Breast epithelium (tissue), 4 donors: ENCODE measurements at regions not wholly inside any gene's neighbourhood (a gene's known extent, or its start where the extent isn't known, plus 50 kb on each side); places are given as distances from the start of the nearest gene placed in this dataset.

Source experiments
- DNase-seq, 2 donors: peaks; one replicate each; pipeline ENCODE4 v3.0.0-alpha.2; 2019; ENCODE audit warnings: low spot score in 2 of 2
- H3K27ac ChIP-seq, 2 donors: fragments of 200-600 bp; sonication (generic) in 1 of 2; one replicate each; pipeline ENCODE4 v1.5.1; 2016 to 2019; ENCODE audit warnings: mild to moderate bottlenecking in 1 of 2
- H3K27me3 ChIP-seq, 2 donors: fragments of 200-600 bp; sonication (generic) in 1 of 2; one replicate each; pipeline versions ENCODE4 v1.5.1 to v1.6.0; 2017 to 2019; ENCODE audit warnings: control low read depth in 1 of 2, mild to moderate bottlenecking in 1 of 2
- H3K36me3 ChIP-seq: fragments of 200-600 bp; one replicate; pipeline ENCODE4 v1.5.1; 2019
- H3K4me1 ChIP-seq, 2 donors: fragments of 200-600 bp; sonication (generic); one replicate each; pipeline ENCODE4 v1.5.1; 2016 to 2019; ENCODE audit warnings: control low read depth in 1 of 2
- H3K4me3 ChIP-seq, 3 donors: fragments of 200-600 bp; sonication (generic); 1 replicate in 2 of 3; 2 replicates in 1 of 3; pipeline ENCODE4 v1.5.1; 2016 to 2019; ENCODE audit warnings: mild to moderate bottlenecking in 3 of 3, moderate library complexity in 2 of 3
- H3K9me3 ChIP-seq, 2 donors: fragments of 200-600 bp; sonication (generic) in 1 of 2; one replicate each; pipeline ENCODE4 v1.5.1; 2016 to 2019; ENCODE audit warnings: control low read depth in 1 of 2
- CTCF ChIP-seq, 3 donors: fragments of 450-650 bp; IDR thresholded peaks; one replicate each; pipeline ENCODE4 v1.5.1; 2016 to 2017; ENCODE audit warnings: antibody characterized with exemption in 3 of 3, mild to moderate bottlenecking in 3 of 3, moderate library complexity in 3 of 3
- POLR2A ChIP-seq: fragments of 450-650 bp; IDR thresholded peaks from one replicate; pipeline ENCODE4 v1.6.1; 2016; ENCODE audit warnings: antibody characterized with exemption, mild to moderate bottlenecking, moderate library complexity
- POLR2AphosphoS5 ChIP-seq, 3 donors: sonication (generic); formaldehyde crosslinking; IDR thresholded peaks; one replicate each; pipeline ENCODE4 v1.6.1; 2017; ENCODE audit warnings: antibody characterized with exemption in 3 of 3
- intact Hi-C: fragments of 100-400 bp; cut with DNase I; formaldehyde crosslinking; loops from one replicate; pipeline ENCODE4 v1.15.1; 2023; ENCODE audit warnings: low total_unique reads

- no peak for DNase-seq
- no peak overlapping the region for H3K4me3 ChIP-seq
- intact Hi-C loops: no loop called here
- no peak for TF ChIP-seq POLR2AphosphoS5 (IDR thresholded peaks at IDR 0.05)
- TF ChIP-seq POLR2A: no peak
- no peak for TF ChIP-seq CTCF (IDR thresholded peaks at IDR 0.05)
- H3K27ac ChIP-seq: no peak overlapping the region
- no peaks in the 10 kb centered on the region for H3K27me3 ChIP-seq
- no peaks in the 10 kb centered on the region for H3K36me3 ChIP-seq
- H3K9me3 ChIP-seq: no peaks in the 10 kb centered on the region
- H3K4me1 ChIP-seq: no peaks in the 10 kb centered on the region
These were observed 65.8 kb upstream of the EFEMP1 start for GRCh38 chr2:55989405-55989804.

GRCh38 chr2:55992455-55992854 is 68.9 kb upstream of the EFEMP1 start:
- intact Hi-C loops: no loop called here
- Histone ChIP-seq H3K27ac (peak overlapping the region in 1 of 2 donors; percentile 34), H3K9me3 (no peaks in the 10 kb centered on the region), H3K36me3 (no peaks in the 10 kb centered on the region), H3K4me1 (no peaks in the 10 kb centered on the region), H3K27me3 (no peaks in the 10 kb centered on the region), H3K4me3 (no peak overlapping the region)
- TF ChIP-seq POLR2AphosphoS5 (IDR thresholded peaks at IDR 0.05): no peak
- TF ChIP-seq CTCF (IDR thresholded peaks at IDR 0.05): no peak
- TF ChIP-seq POLR2A: no peak
- DNase-seq: no peak

- Histone ChIP-seq H3K9me3 (no peaks in the 10 kb centered on the region), H3K4me1 (no peaks in the 10 kb centered on the region), H3K27ac (no peak overlapping the region), H3K36me3 (no peaks in the 10 kb centered on the region), H3K4me3 (no peak overlapping the region), H3K27me3 (no peaks in the 10 kb centered on the region)
- TF ChIP-seq POLR2A: no peak
- no peak for TF ChIP-seq CTCF (IDR thresholded peaks at IDR 0.05)
- TF ChIP-seq POLR2AphosphoS5 (IDR thresholded peaks at IDR 0.05): no peak
- intact Hi-C loops: no loop called here
- DNase-seq: no peak
These were observed 70.1 kb upstream of the EFEMP1 start for GRCh38 chr2:55993685-55994084.

- H3K4me1 ChIP-seq: no peaks in the 10 kb centered on the region
- TF ChIP-seq POLR2A: no peak
- TF ChIP-seq POLR2AphosphoS5 (IDR thresholded peaks at IDR 0.05): no peak
- no peak for TF ChIP-seq CTCF (IDR thresholded peaks at IDR 0.05)
- no peak for DNase-seq
- H3K9me3 ChIP-seq: no peaks in the 10 kb centered on the region
- no peaks in the 10 kb centered on the region for H3K27me3 ChIP-seq
- no peaks in the 10 kb centered on the region for H3K36me3 ChIP-seq
- intact Hi-C loops: no loop called here
- H3K4me3 ChIP-seq: no peak overlapping the region
- H3K27ac ChIP-seq: no peak overlapping the region
These were observed 71.6 kb upstream of the EFEMP1 start for GRCh38 chr2:55995211-55995610.

- Histone ChIP-seq H3K36me3 (no peaks in the 10 kb centered on the region), H3K27ac (no peak overlapping the region), H3K27me3 (no peaks in the 10 kb centered on the region), H3K4me1 (no peaks in the 10 kb centered on the region), H3K9me3 (no peaks in the 10 kb centered on the region), H3K4me3 (no peak overlapping the region)
- TF ChIP-seq POLR2A: no peak
- TF ChIP-seq POLR2AphosphoS5 (IDR thresholded peaks at IDR 0.05): no peak
- TF ChIP-seq CTCF (IDR thresholded peaks at IDR 0.05): no peak
- intact Hi-C loops: no loop called here
- DNase-seq: no peak
These were observed 72.3 kb upstream of the EFEMP1 start for GRCh38 chr2:55995902-55996301.
